GM21825 (cell line): ENCODE measurements at regions not wholly inside any gene's neighbourhood (a gene's known extent, or its start where the extent isn't known, plus 50 kb on each side); places are given as distances from the start of the nearest gene placed in this dataset.

Experiments used
- ATAC-seq: cut with Tn5 transposase; IDR thresholded peaks from one replicate; pipeline ENCODE4 v1.9.1; 2021; ENCODE audit warnings: mild to moderate bottlenecking, moderate library complexity; ENCODE audit not compliant: unreplicated experiment

DNA sequence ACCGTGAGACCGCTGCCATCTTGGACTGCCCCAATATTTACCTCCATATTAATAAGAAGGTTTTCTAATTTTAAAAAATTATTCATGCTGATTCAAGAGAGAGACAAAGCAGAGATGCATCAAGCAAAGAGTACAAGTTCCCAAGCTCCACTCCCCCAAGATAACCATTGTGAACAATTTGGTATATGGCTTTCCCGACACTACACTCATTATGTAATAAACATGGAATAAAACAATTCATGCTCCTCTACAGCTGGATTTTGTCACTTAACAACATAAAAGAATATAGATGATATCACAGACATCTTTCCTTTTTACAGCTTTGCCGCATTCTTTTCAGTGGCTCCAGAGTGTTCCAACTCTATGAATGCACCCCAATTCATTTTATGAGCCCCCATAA, 307.6 kb downstream of the FGFR2 start:
- no peak for ATAC-seq

DNA sequence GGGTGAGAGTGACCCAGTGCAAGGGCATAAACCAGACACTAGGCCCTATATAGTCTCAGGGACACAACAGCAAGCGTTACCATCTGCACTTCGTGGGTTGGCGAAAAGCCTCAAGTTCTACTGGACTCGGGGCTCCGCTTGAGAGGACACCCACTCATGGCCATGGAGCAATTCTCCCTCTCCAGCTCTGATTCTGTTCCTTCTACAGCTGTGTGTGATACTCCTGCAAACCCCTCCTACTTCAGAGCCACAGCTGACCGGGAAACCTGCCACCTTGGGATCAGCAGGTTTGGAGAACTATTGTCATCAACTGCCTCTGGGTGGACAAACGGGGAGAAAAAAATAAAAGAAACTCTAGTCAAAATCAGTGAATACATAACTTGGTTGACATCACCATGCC, 306.9 kb downstream of the FGFR2 start:
- ATAC-seq: no peak

DNA sequence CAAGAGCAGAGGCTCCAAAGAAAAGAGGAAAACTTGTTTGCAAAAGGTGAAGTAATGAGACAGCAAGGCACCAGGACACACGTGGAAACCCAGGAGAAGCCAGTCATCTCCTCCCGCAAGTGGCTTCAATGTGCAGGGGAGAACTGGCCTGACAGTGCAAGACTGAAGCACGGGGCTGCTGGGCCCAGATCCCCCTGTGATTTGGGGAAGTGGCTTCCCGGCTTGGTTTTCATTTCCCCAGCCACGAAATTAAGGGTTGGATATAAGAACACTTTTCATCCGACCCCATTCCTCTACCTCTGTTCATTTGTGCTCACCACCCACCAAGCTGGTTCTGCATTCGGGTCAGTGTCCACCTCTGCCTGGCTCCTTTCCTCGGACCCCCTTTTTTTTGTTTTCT, 306.4 kb downstream of the FGFR2 start:
- no peak for ATAC-seq

GRCh38 chr10:121292321-121292720, 305.9 kb downstream of the FGFR2 start:
- no peak for ATAC-seq

DNA sequence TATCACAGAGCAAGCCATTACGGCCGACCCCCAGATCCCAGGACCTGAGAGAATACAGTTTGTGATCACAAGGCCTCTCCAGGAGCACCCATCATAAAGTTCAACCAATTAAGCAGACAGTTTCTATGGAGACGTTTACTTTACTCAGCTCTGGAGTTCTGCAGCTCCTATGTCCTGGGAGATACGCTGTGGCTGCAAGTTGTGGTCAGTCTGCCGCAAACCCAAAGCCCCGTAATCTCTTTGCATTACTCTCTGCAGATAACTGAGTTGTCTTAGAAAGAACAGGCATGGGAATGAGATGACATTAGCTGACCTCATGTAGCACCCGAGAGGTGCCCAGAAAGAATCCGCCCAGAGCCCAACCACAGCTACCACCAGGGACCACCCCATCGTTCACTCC, 305.1 kb downstream of the FGFR2 start:
- ATAC-seq: no peak

- no peak for ATAC-seq
These were observed 303.6 kb downstream of the FGFR2 start for GRCh38 chr10:121294630-121295029.

DNA sequence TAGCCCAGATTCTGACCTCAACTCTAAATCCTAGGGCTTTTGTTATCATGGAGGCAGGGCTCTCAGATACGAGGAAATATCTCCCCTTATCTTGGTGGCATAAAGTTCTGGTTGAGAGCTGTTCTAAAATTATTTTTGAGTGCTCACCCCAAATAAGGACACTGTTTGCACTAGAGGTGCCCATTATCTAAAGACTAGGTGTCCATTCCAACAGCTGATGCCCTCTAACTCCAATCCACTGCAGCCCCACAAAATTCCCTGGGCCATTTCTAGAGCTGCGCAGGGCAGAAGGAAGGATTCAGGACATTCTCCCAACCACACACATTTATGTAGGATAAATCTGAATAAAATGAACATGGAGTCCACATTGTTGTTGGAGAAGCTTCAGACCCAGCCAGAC, 301.9 kb downstream of the FGFR2 start:
- no peak for ATAC-seq

- no peak for ATAC-seq
These were observed 301.2 kb downstream of the FGFR2 start for GRCh38 chr10:121296881-121297585.

GRCh38 chr10:121300723-121301122, 297.5 kb downstream of the FGFR2 start:
- no peak for ATAC-seq

- ATAC-seq: no peak
These were observed 295.6 kb downstream of the FGFR2 start for GRCh38 chr10:121302541-121303180.

DNA sequence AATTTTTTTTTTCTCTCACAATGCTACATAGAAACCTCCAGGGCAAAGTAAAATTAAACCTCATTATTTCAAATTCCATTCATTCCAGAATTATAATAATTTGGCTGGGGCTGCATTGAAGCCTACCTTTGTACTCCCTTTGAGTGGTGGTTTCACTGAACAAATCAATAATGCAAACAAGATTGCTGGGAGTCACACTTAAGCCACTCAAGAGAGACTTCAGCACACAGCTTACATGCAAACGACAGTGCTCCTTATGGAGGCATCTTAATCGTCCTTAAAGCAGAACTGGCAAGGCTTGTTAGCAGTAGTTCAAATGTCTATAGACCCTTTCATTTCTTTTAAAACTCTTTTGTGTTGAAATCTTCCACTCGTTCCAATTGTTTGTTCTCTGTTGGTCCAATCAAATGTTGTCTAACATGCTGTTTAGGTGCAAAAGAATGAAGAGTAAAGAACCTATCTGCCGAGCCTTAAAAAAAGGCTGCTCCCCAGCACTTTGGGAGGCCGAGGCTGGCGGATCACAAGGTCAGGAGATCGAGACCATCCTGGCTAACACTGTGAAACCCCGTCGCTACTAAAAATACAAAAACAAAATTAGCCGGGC, 294.9 kb downstream of the FGFR2 start:
- no peak for ATAC-seq

- no peak for ATAC-seq
These were observed 293.2 kb downstream of the FGFR2 start for GRCh38 chr10:121305066-121305465.

DNA sequence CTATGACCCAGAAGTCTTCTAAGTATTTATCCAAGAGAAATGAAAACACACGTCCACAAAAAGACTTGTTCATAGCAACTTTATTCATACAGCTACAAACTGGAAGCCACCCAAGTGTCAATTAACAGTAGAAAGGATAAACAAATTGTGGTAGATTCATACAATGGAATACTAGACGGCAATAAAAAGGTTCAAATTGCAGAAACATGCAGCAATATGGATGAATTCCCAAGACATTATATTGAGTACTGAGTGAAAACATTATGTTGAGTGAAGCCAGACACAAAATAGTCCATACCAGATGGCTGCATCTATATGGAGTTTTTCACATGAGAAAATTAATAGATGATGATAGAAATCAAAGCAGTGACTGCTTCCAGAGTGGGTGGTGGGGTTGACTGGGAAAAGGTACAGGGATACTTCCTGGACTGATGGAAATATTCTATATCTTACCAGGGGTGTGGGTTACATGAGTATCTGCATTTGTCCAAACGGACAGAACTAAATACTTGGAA, 292.0 kb downstream of the FGFR2 start:
- no peak for ATAC-seq

GRCh38 chr10:121307411-121307980, 290.7 kb downstream of the FGFR2 start:
- ATAC-seq: no peak

- no peak for ATAC-seq
These were observed 290.2 kb downstream of the FGFR2 start for GRCh38 chr10:121308020-121308419.

DNA sequence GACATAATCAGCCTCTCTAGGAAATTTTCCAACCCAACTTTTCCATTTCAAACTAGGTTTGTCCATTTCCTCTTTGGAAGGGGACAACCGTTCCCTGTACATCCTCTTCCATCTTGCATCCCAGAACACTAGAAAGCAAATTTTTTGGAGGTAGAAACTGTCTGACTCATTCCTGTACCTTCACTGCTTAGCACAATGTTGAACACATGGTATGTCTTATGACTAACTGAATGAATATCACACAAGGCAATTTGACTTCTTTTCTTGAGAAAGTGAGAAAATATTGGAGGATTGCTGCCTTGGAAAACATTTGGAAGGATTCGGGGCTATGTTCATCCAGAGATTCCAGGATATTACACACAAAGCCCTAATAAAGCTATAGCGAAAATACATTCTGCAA, 289.1 kb downstream of the FGFR2 start:
- ATAC-seq: no peak

- no peak for ATAC-seq
These were observed 288.0 kb downstream of the FGFR2 start for GRCh38 chr10:121310151-121310711.

- ATAC-seq: no peak
These were observed 286.3 kb downstream of the FGFR2 start for GRCh38 chr10:121311812-121312443.

DNA sequence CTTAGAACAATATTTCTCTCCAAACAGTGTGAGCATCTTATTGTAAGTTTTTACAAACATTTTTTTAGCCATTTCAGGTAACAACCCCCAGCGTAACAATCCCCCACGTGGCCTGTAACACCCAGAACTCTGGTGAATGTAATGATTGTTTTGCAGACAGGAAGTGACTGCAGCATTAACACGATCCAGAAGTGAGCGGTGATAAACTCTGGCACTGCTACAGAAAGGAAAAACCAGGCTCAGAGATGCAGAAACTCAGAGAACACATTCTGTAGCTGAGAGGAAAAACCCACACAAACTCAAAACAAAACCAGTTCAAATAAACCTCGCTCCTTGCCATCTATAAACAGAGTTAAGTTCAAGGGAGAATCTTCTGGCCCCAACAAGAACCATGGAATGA, 285.7 kb downstream of the FGFR2 start:
- no peak for ATAC-seq

- no peak for ATAC-seq
These were observed 284.9 kb downstream of the FGFR2 start for GRCh38 chr10:121313119-121313875.
